Mucosa of descending colon (tissue), 3 donors: ENCODE measurements at regions not wholly inside any gene's neighbourhood (a gene's known extent, or its start where the extent isn't known, plus 50 kb on each side); places are given as distances from the start of the nearest gene placed in this dataset.

Experiments used
- ATAC-seq: fragments of 200-7000 bp; cut with Tn5 transposase; one replicate; pipeline ENCODE4 v1.9.1; 2020; ENCODE audit warnings: mild to moderate bottlenecking, moderate library complexity
- DNase-seq, 3 donors: peaks; one replicate each; pipeline ENCODE4 v3.0.0-alpha.2; 2020
- H3K36me3 ChIP-seq: fragments of 200-600 bp; one replicate; pipeline ENCODE4 v1.8.0; 2021; ENCODE audit warnings: low read depth, mild to moderate bottlenecking
- H3K4me1 ChIP-seq: fragments of 200-600 bp; one replicate; pipeline ENCODE4 v1.8.0; 2021; ENCODE audit warnings: low read depth, mild to moderate bottlenecking
- H3K4me3 ChIP-seq: fragments of 200-600 bp; one replicate; pipeline ENCODE4 v1.8.0; 2021; ENCODE audit warnings: mild to moderate bottlenecking
- H3K9me3 ChIP-seq: fragments of 200-600 bp; one replicate; pipeline ENCODE4 v1.8.0; 2021; ENCODE audit warnings: mild to moderate bottlenecking
- CTCF ChIP-seq: fragments of 200-600 bp; IDR thresholded peaks from one replicate; pipeline ENCODE4 v1.8.0; 2022; ENCODE audit warnings: antibody characterized with exemption, mild to moderate bottlenecking
- intact Hi-C, 2 donors: fragments of 100-400 bp; cut with DNase I in 1 of 2; cut with micrococcal nuclease in 1 of 2; formaldehyde crosslinking; loops; one replicate each; pipeline versions ENCODE4 v1.11.0 to v1.11.1; 2022; cut with DNase I, micrococcal nuclease
- donor health status: DM: no; HTN: no; CAD: no; lungs with moderate emphysema.
- donor health status: DM: no; HTN: no; CAD: no.
- donor health status: DM: no; HTN: yes; CAD: no.

GRCh38 chr16:17014484-17015121 lies 456.2 kb downstream of the XYLT1 start:
- Histone ChIP-seq H3K36me3 (no peaks in the 10 kb centered on the region), H3K4me3 (no peak overlapping the region), H3K9me3 (no peaks in the 10 kb centered on the region), H3K4me1 (peaks cover 5% of the 10 kb centered on the region)
- intact Hi-C loops = no loop called here
- no peak for DNase-seq
- no peak for ATAC-seq
- no peak for TF ChIP-seq CTCF

GRCh38 chr16:17015702-17016101 lies 455.1 kb downstream of the XYLT1 start:
- intact Hi-C loops = no loop called here
- no peak for ATAC-seq
- no peak for TF ChIP-seq CTCF
- Histone ChIP-seq H3K36me3 (no peaks in the 10 kb centered on the region), H3K9me3 (no peaks in the 10 kb centered on the region), H3K4me1 (peaks cover 5% of the 10 kb centered on the region), H3K4me3 (no peak overlapping the region)
- DNase-seq = no peak

GRCh38 chr16:17017442-17017841 lies 453.3 kb downstream of the XYLT1 start:
- H3K4me3 ChIP-seq = no peak overlapping the region
- no peak for TF ChIP-seq CTCF
- intact Hi-C loops = no loop called here

GRCh38 chr16:17018585-17018939 lies 452.2 kb downstream of the XYLT1 start:
- Histone ChIP-seq H3K36me3 (no peaks in the 10 kb centered on the region), H3K4me3 (no peak overlapping the region), H3K9me3 (no peaks in the 10 kb centered on the region), H3K4me1 (no peaks in the 10 kb centered on the region)
- intact Hi-C loops = no loop called here
- ATAC-seq = no peak
- no peak for TF ChIP-seq CTCF
- no peak for DNase-seq

More at GRCh38 chr16:17017442-17017841, 453.3 kb downstream of the XYLT1 start:
- Histone ChIP-seq H3K4me1 (peaks cover 5% of the 10 kb centered on the region), H3K9me3 (no peaks in the 10 kb centered on the region), H3K36me3 (no peaks in the 10 kb centered on the region)
- ATAC-seq (no peak), DNase-seq (no peak)

DNA sequence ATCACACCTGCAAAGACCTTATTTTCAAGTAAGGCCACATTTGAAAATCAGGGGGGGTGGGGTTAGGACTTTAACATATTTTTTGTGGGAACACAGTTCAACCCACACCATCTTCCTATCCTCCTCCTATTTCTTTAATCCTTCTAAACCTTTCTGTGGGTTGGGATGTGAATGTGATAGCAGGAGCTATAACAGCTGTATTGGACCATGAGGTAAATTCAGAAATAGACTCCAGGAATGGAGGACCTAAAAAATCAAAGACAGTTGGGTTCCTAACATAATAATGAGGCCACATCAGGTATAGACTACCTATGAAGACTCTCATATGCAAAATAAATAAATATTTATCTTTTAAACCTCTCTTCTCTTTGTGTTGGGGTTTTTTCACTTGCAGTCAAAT lies 451.4 kb downstream of the XYLT1 start:
- TF ChIP-seq CTCF = no peak

GRCh38 chr16:17023606-17024005 lies 447.2 kb downstream of the XYLT1 start:
- no peak for TF ChIP-seq CTCF
- no peaks in the 10 kb centered on the region for H3K4me1 ChIP-seq
- DNase-seq (no peak), ATAC-seq (no peak)
- intact Hi-C loops = no loop called here
- no peaks in the 10 kb centered on the region for H3K36me3 ChIP-seq
- no peak overlapping the region for H3K4me3 ChIP-seq
- no peaks in the 10 kb centered on the region for H3K9me3 ChIP-seq

More for the DNA sequence above, 451.4 kb downstream of the XYLT1 start:
- no peaks in the 10 kb centered on the region for H3K4me1 ChIP-seq
- no peak for ATAC-seq
- no peaks in the 10 kb centered on the region for H3K36me3 ChIP-seq
- intact Hi-C loops = no loop called here
- no peaks in the 10 kb centered on the region for H3K9me3 ChIP-seq
- no peak overlapping the region for H3K4me3 ChIP-seq
- DNase-seq = no peak
